Adrenal gland (tissue), 9 donors: ENCODE measurements at regions not wholly inside any gene's neighbourhood (a gene's known extent, or its start where the extent isn't known, plus 50 kb on each side); places are given as distances from the start of the nearest gene placed in this dataset.

Experiments
- DNase-seq, 7 donors: peaks; one replicate each; pipeline ENCODE4 v3.0.0-alpha.2; 2019 to 2020
- H3K27ac ChIP-seq, 5 donors: fragments of 200-600 bp; sonication (generic) in 4 of 5; 1 replicate in 3 of 5; 2 replicates in 2 of 5; pipeline versions ENCODE4 v1.5.1 to v1.8.0; 2016 to 2020; ENCODE audit warnings: mild to moderate bottlenecking in 1 of 5
- H3K27me3 ChIP-seq: fragments of 200-600 bp; 2 replicates; pipeline ENCODE4 v1.8.0; 2021
- H3K36me3 ChIP-seq, 2 donors: fragments of 200-600 bp; replicated peaks in 1 of 2; 1 replicate in 1 of 2; 2 replicates in 1 of 2; pipeline versions ENCODE4 v1.5.1 to v1.8.0; 2018 to 2022
- H3K4me1 ChIP-seq, 2 donors: fragments of 200-600 bp; replicated peaks in 1 of 2; 1 replicate in 1 of 2; 2 replicates in 1 of 2; pipeline versions ENCODE4 v1.5.1 to v1.8.0; 2018 to 2021
- H3K4me3 ChIP-seq, 4 donors: fragments of 200-600 bp; sonication (generic) in 3 of 4; one replicate each; pipeline ENCODE4 v1.5.1; 2016 to 2018
- H3K9me3 ChIP-seq, 3 donors: fragments of 200-600 bp; sonication (generic) in 1 of 3; replicated peaks in 1 of 3; 1 replicate in 2 of 3; 2 replicates in 1 of 3; pipeline versions ENCODE4 v1.5.1 to v1.8.0; 2016 to 2021
- POLR2A ChIP-seq, 2 donors: fragments of 450-650 bp; IDR thresholded peaks; one replicate each; pipeline ENCODE4 v1.6.1; 2017; ENCODE audit warnings: antibody characterized with exemption in 2 of 2, mild to moderate bottlenecking in 2 of 2, moderate library complexity in 1 of 2
- WGBS, 4 donors: extraction: QIAGEN DNeasy Blood & Tissue Kit in 2 of 4; methylation state at CpG; one replicate each; pipeline versions ENCODE4 v1.1.5 to v1.1.7; 2013 to 2017; 5-methylcytosine and 5-hydroxymethylcytosine counted together
- intact Hi-C, 2 donors: fragments of 100-400 bp; cut with DNase I; formaldehyde crosslinking; loops; one replicate each; pipeline versions ENCODE4 v1.14.1 to v1.15.0; 2022 to 2023
- TF ChIP-seq, protein P1 (sequence below), 6 experiments: fragments of 450-650 bp in 4 of 6; fragments of 200-600 bp in 2 of 6; sonication (generic) in 1 of 6; IDR thresholded peaks; 1 replicate in 5 of 6; 2 replicates in 1 of 6; pipeline versions ENCODE4 v1.5.1 to v1.8.0; 2016 to 2021; ENCODE audit warnings: antibody characterized with exemption in 6 of 6, mild to moderate bottlenecking in 2 of 6, moderate library complexity in 1 of 6
- donor health status: healthy with polysubstance abuse.
- donor health status: Bipolar disorder and iron deficiency.
- donor health status: DM: yes; HTN: yes; CAD: no.
- donor health status: DM: no; HTN: no; CAD: no.
- donor health status: DM: no; HTN: no; CAD: no.

DNA sequence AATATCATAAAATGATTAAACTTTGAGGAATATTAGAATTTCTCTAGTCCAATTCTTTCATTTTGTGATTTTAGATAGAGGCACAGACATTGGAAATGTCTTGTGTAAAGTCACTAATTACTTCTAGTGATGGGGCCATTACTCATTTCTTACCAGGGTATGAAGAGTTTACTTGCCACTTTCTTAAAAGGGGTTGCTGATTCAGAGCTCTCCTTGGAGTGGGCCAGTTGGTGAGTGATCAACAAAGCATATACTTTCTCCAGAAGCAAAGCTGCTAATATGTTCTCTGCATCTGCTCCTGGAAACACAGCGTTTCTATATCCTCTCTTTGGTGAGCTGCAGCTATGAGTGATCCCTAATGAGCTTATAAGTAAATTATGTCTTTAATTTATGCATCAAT is 408.9 kb upstream of the LRATD1 start:
- Histone ChIP-seq H3K27ac (no peak overlapping the region), H3K36me3 (no peaks in the 10 kb centered on the region), H3K27me3 (no peaks in the 10 kb centered on the region), H3K4me1 (no peaks in the 10 kb centered on the region), H3K9me3 (no peaks in the 10 kb centered on the region), H3K4me3 (no peak overlapping the region)
- intact Hi-C loops = no loop called here
- TF ChIP-seq, protein P1, sequence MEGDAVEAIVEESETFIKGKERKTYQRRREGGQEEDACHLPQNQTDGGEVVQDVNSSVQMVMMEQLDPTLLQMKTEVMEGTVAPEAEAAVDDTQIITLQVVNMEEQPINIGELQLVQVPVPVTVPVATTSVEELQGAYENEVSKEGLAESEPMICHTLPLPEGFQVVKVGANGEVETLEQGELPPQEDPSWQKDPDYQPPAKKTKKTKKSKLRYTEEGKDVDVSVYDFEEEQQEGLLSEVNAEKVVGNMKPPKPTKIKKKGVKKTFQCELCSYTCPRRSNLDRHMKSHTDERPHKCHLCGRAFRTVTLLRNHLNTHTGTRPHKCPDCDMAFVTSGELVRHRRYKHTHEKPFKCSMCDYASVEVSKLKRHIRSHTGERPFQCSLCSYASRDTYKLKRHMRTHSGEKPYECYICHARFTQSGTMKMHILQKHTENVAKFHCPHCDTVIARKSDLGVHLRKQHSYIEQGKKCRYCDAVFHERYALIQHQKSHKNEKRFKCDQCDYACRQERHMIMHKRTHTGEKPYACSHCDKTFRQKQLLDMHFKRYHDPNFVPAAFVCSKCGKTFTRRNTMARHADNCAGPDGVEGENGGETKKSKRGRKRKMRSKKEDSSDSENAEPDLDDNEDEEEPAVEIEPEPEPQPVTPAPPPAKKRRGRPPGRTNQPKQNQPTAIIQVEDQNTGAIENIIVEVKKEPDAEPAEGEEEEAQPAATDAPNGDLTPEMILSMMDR (IDR thresholded peaks at IDR 0.05) = no peak
- TF ChIP-seq POLR2A (IDR thresholded peaks at IDR 0.05) = no peak
- 86 to 92% (median 87%) methylated on average over 1 of the region's 1 CpG for WGBS, 4 donors
- DNase-seq = no peak

DNA sequence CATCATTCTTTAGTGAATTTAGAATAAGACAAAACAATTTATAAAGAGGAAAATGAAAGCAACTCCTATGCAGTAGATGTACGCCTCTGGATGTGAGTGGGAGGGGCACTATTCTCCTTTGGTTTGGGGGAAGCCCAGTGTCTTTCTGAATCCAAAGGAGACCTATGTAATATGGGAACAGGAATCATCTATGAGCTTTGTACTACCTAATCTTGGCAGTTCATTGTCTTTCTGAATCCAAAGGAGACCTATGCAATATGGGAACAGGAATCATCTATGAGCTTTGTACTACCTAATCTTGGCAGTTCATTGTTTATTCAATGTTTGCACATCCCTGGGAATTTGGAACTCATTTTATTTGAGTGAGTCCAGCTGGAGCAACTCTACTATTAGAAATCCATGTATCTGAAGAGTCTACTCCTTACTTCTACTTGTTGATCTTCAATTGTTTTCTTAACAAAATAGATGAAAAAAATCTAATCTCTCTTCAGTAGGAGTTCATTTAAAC is 401.1 kb upstream of the LRATD1 start:
- no peak for TF ChIP-seq POLR2A (IDR thresholded peaks at IDR 0.05)
- TF ChIP-seq, protein P1 (IDR thresholded peaks at IDR 0.05) = no peak
- Histone ChIP-seq H3K4me3 (no peak overlapping the region), H3K36me3 (no peaks in the 10 kb centered on the region), H3K4me1 (no peaks in the 10 kb centered on the region), H3K9me3 (no peaks in the 10 kb centered on the region), H3K27me3 (no peaks in the 10 kb centered on the region), H3K27ac (no peak overlapping the region)
- intact Hi-C loops = no loop called here
- 80 to 88% (median 80%) methylated on average over 1 of the region's 1 CpG for WGBS, 4 donors
- DNase-seq = no peak

DNA sequence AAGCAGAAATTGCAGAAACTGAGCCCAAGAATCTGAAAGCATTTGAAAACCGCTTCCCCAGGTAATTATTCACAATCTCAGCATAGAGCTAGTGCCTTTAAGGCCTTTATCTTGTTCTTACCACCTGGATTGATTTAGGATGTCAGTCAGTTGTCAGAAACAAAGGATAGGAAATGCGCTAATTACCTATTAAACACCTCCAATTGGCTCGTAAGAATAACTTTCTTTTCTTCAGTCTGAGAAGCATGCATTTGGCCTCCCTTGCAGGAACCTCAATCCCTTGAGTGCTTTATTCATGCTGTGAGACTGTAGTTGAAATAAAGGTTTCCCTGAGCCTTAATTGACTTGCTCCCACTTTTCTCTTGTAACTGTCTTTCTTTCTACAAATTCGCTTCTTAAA is 400.3 kb upstream of the LRATD1 start:
- intact Hi-C loops = no loop called here

DNA sequence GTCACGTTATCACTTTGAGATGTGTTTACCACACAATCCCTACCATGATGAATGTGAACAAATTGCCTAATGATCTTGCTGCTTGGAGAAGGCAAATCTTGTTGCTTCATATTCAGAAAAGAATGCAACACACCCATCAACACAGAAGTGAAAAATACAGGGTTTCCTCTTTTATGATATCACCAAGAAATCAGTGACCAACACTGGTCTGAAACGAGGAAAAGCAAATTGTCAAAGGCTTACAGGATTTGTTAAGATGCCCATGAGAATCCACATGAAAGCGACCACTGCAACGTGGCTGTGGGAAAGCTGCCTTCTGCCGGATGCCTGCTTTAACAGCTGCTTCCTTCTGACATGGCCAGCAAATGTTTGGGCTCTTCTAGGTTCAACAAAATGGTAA is 397.6 kb upstream of the LRATD1 start:
- no peaks in the 10 kb centered on the region for H3K36me3 ChIP-seq
- no peaks in the 10 kb centered on the region for H3K27me3 ChIP-seq
- intact Hi-C loops = no loop called here
- TF ChIP-seq, protein P1 (IDR thresholded peaks at IDR 0.05) = no peak
- no peak for TF ChIP-seq POLR2A (IDR thresholded peaks at IDR 0.05)
- H3K27ac ChIP-seq = no peak overlapping the region
- no peak overlapping the region for H3K4me3 ChIP-seq
- no peaks in the 10 kb centered on the region for H3K4me1 ChIP-seq
- H3K9me3 ChIP-seq = no peaks in the 10 kb centered on the region
- WGBS, 4 donors = 43 to 50% (median 47%) methylated on average over 5 of the region's 5 CpGs
- no peak for DNase-seq

More for the DNA sequence above, 400.3 kb upstream of the LRATD1 start:
- Histone ChIP-seq H3K36me3 (no peaks in the 10 kb centered on the region), H3K4me3 (no peak overlapping the region), H3K27ac (no peak overlapping the region), H3K4me1 (no peaks in the 10 kb centered on the region), H3K27me3 (no peaks in the 10 kb centered on the region), H3K9me3 (no peaks in the 10 kb centered on the region)
- WGBS, 4 donors = 82 to 87% (median 85%) methylated on average over 4 of the region's 4 CpGs
- TF ChIP-seq, protein P1 (IDR thresholded peaks at IDR 0.05) = no peak
- TF ChIP-seq POLR2A (IDR thresholded peaks at IDR 0.05) = no peak
- DNase-seq = no peak
